ENCODE measurements at regions not wholly inside any gene's neighbourhood (a gene's known extent, or its start where the extent isn't known, plus 50 kb on each side); places are given as distances from the start of the nearest gene placed in this dataset.
A peak's percentile ranks its signal among the peaks of the same experiment; 100 is the strongest.

DNA sequence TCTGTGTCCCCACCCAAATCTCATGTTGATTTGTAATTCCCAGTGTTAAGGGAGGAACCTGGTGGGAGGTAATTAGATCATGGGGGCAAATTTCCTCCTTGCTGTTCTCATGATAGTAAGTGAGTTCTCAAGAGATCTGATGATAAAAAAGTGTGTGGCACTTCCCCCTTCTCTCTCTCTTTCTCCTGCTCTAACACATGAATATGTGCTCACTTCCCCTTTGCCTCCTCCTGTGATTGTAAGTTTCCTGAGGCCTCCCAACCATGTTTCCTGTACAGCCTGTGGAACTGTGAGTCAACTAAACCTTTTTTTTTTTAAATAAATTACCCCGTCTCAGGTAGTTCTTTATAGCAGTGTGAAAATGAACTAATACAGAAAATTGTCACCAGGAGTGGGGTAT, 380.0 kb downstream of the MEIS1 start:
- H3K36me3 ChIP-seq (ENCODE audit: control insufficient read depth in 2 of 2, extremely low read depth in 1 of 2, insufficient read depth in 2 of 2, low read length in 2 of 2) = no peaks in the 10 kb centered on the region
- POLR2A ChIA-PET = no interaction called here
- no peaks in the 10 kb centered on the region for H3K9me1 ChIP-seq (replicated peaks; ENCODE audit: control insufficient read depth, extremely low read depth, insufficient read depth, low read length)
- CTCF ChIA-PET = no interaction called here
- DNase-seq (ENCODE audit: low read depth, low spot score) (no peak), FAIRE-seq (no peak)
- no peaks in the 10 kb centered on the region for H3K9me3 ChIP-seq (replicated peaks; ENCODE audit: control insufficient read depth, insufficient read depth, low read length)
- intact Hi-C loops (cut with micrococcal nuclease) (no loop called here), dilution Hi-C loops (cut with MboI; ENCODE audit: extremely low pct_ligation_motif_present, low sequenced_read_pairs) (no loop called here)
- H3K9ac ChIP-seq (replicated peaks; ENCODE audit: extremely low read depth, insufficient read depth, low read length) = no peak overlapping the region
- H3K4me1 ChIP-seq (ENCODE audit: control insufficient read depth, extremely low read depth, insufficient read depth, low read length) = no peaks in the 10 kb centered on the region
- no peak overlapping the region for H3K27ac ChIP-seq (ENCODE audit: insufficient read depth, low read depth, low read length)
- BruUV-seq (replicated peaks) = no TSS peak
- no peaks in the 10 kb centered on the region for H3K27me3 ChIP-seq (ENCODE audit: control insufficient read depth in 2 of 2, insufficient read depth in 2 of 2, low read length in 2 of 2)
- H3K4me3 ChIP-seq (replicated peaks in 1 of 3; ENCODE audit: insufficient read depth in 1 of 3, low read depth in 1 of 3, low read length in 3 of 3) = no peak overlapping the region
- H3K79me2 ChIP-seq (ENCODE audit: control insufficient read depth, insufficient read depth, low read length) = no peaks in the 10 kb centered on the region
- H4K20me1 ChIP-seq (replicated peaks; ENCODE audit: control insufficient read depth, extremely low read depth, insufficient read depth, low read length) = no peaks in the 10 kb centered on the region
- TF ChIP-seq POLR2AphosphoS5 (IDR thresholded peaks at IDR 0.05; ENCODE audit: insufficient read depth, low read depth, low read length) = no peak
- peak; percentile 4 for TF ChIP-seq FOS (IDR thresholded peaks at IDR 0.05; ENCODE audit: borderline replicate concordance, insufficient read depth, low read length)
- no peak overlapping the region for H2AFZ ChIP-seq (ENCODE audit: low read depth, low read length)
- H3K4me2 ChIP-seq (ENCODE audit: insufficient read depth, low read length) = no peak overlapping the region

DNA sequence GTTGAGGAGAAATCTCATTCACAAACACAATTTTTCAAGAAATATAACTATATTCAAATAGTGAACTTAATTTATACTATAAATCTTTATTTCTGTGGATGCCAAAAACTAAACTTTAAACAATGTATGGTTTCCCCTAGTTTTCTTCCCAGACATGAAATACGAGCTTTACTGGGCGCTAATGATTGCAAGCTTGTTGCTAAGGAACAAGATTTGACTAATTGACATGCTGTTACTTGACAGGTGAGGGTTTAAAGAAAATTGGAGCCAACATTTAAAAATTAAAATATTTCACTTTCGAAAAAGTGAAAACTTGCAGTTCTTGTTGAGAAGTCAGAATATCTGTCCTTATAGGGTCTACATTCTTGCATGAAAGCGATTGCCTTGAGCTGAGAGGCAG, 381.0 kb downstream of the MEIS1 start:
- Histone ChIP-seq H2AFZ (ENCODE audit: low read depth, low read length) (no peak overlapping the region), H3K79me2 (ENCODE audit: control insufficient read depth, insufficient read depth, low read length) (no peaks in the 10 kb centered on the region), H4K20me1 (replicated peaks; ENCODE audit: control insufficient read depth, extremely low read depth, insufficient read depth, low read length) (no peaks in the 10 kb centered on the region), H3K9me1 (replicated peaks; ENCODE audit: control insufficient read depth, extremely low read depth, insufficient read depth, low read length) (no peaks in the 10 kb centered on the region), H3K27ac (ENCODE audit: insufficient read depth, low read depth, low read length) (no peak overlapping the region), H3K36me3 (ENCODE audit: control insufficient read depth in 2 of 2, extremely low read depth in 1 of 2, insufficient read depth in 2 of 2, low read length in 2 of 2) (no peaks in the 10 kb centered on the region), H3K9me3 (replicated peaks; ENCODE audit: control insufficient read depth, insufficient read depth, low read length) (no peaks in the 10 kb centered on the region), H3K4me2 (ENCODE audit: insufficient read depth, low read length) (no peak overlapping the region), H3K4me1 (ENCODE audit: control insufficient read depth, extremely low read depth, insufficient read depth, low read length) (no peaks in the 10 kb centered on the region), H3K4me3 (replicated peaks in 1 of 3; ENCODE audit: insufficient read depth in 1 of 3, low read depth in 1 of 3, low read length in 3 of 3) (no peak overlapping the region), H3K9ac (replicated peaks; ENCODE audit: extremely low read depth, insufficient read depth, low read length) (no peak overlapping the region), H3K27me3 (ENCODE audit: control insufficient read depth in 2 of 2, insufficient read depth in 2 of 2, low read length in 2 of 2) (no peaks in the 10 kb centered on the region)
- dilution Hi-C loops (cut with MboI; ENCODE audit: extremely low pct_ligation_motif_present, low sequenced_read_pairs) = no loop called here
- TF ChIP-seq MYC (IDR thresholded peaks at IDR 0.05; ENCODE audit: low read depth, low read length) (no peak), FOS (IDR thresholded peaks at IDR 0.05; ENCODE audit: borderline replicate concordance, insufficient read depth, low read length) (no peak), POLR2A (IDR thresholded peaks at IDR 0.05; ENCODE audit: low read depth, low read length) (no peak), JUN (IDR thresholded peaks at IDR 0.05; ENCODE audit: borderline replicate concordance, insufficient read depth, insufficient read length, low read depth) (no peak), GATA2 (IDR thresholded peaks at IDR 0.05; ENCODE audit: insufficient read depth, insufficient read length, low read depth, low read length) (no peak), EZH2 (IDR thresholded peaks at IDR 0.05; ENCODE audit: borderline replicate concordance, low read depth, low read length, severe bottlenecking) (no peak), POLR2AphosphoS5 (IDR thresholded peaks at IDR 0.05; ENCODE audit: insufficient read depth, low read depth, low read length) (no peak)
- TF ChIP-seq, protein P1, sequence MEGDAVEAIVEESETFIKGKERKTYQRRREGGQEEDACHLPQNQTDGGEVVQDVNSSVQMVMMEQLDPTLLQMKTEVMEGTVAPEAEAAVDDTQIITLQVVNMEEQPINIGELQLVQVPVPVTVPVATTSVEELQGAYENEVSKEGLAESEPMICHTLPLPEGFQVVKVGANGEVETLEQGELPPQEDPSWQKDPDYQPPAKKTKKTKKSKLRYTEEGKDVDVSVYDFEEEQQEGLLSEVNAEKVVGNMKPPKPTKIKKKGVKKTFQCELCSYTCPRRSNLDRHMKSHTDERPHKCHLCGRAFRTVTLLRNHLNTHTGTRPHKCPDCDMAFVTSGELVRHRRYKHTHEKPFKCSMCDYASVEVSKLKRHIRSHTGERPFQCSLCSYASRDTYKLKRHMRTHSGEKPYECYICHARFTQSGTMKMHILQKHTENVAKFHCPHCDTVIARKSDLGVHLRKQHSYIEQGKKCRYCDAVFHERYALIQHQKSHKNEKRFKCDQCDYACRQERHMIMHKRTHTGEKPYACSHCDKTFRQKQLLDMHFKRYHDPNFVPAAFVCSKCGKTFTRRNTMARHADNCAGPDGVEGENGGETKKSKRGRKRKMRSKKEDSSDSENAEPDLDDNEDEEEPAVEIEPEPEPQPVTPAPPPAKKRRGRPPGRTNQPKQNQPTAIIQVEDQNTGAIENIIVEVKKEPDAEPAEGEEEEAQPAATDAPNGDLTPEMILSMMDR (IDR thresholded peaks at IDR 0.05; ENCODE audit: extremely low read depth in 1 of 2, insufficient read depth in 1 of 2, low read depth in 1 of 2, low read length in 2 of 2) = no peak
- TF ChIP-seq, protein P2, sequence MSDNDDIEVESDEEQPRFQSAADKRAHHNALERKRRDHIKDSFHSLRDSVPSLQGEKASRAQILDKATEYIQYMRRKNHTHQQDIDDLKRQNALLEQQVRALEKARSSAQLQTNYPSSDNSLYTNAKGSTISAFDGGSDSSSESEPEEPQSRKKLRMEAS (IDR thresholded peaks at IDR 0.05; ENCODE audit: insufficient read depth, insufficient read length) = no peak
- DNase-seq (ENCODE audit: low read depth, low spot score) = no peak
- POLR2A ChIA-PET = no interaction called here
- no TSS peak for BruUV-seq (replicated peaks)
- intact Hi-C loops (cut with micrococcal nuclease) = no loop called here
- CTCF ChIA-PET = no interaction called here
- no peak for FAIRE-seq

Measured in endothelial cell of umbilical vein (primary cell).